ENCODE measurements at regions not wholly inside any gene's neighbourhood (a gene's known extent, or its start where the extent isn't known, plus 50 kb on each side); places are given as distances from the start of the nearest gene placed in this dataset.

- no peak for TF ChIP-seq ZBTB40 (IDR thresholded peaks at IDR 0.05; ENCODE audit: borderline replicate concordance)
- no peak for TF ChIP-seq NR2F1 (conservative IDR thresholded peaks at IDR 0.05)
- TF ChIP-seq SREBF2 (IDR thresholded peaks at IDR 0.05; ENCODE audit: low read length) = no peak
These were observed 89.7 kb upstream of the SEC11C start (continued) for GRCh38 chr18:59049721-59050660.

- RAD21 ChIA-PET (ENCODE audit: unreplicated experiment) = interaction anchor here (1.2 kb wide), 1 partner anchor 282 kb away, joined by 3 read pairs; no protein-coding TSS in a partner anchor
- intact Hi-C loops (cut with micrococcal nuclease; ENCODE audit: unreplicated experiment) (loop anchor here (10.0 kb wide), 1 partner anchor 526 kb away; no protein-coding TSS in a partner anchor), in situ Hi-C loops (cut with MboI) (loop anchor here (25.0 kb wide), 1 partner anchor 563 kb away; no protein-coding TSS in a partner anchor)
- WGBS (ENCODE audit: insufficient coverage, insufficient replicate concordance, low lambda C conversion rate, missing lambda C conversion rate) = 14% methylated on average over 3 of the region's 3 CpGs
- POLR2A ChIA-PET = no interaction called here
- Histone ChIP-seq H3K27me3 (replicated peaks in 1 of 2; ENCODE audit: control insufficient read depth in 2 of 2, insufficient read depth in 2 of 2, low read length in 1 of 2) (no peaks in the 10 kb centered on the region), H4K20me1 (ENCODE audit: control insufficient read depth, insufficient read depth) (no peaks in the 10 kb centered on the region), H3K79me2 (ENCODE audit: control insufficient read depth, insufficient read depth, low read length) (no peaks in the 10 kb centered on the region), H2AFZ (ENCODE audit: control insufficient read depth, low read depth, low read length) (no peak overlapping the region), H3K9ac (ENCODE audit: control insufficient read depth, insufficient read depth, low read length) (no peak overlapping the region), H3K4me2 (ENCODE audit: control insufficient read depth, insufficient read depth) (no peak overlapping the region), H3K27ac (ENCODE audit: control insufficient read depth, insufficient read depth) (no peak overlapping the region), H3K4me1 (ENCODE audit: control insufficient read depth, insufficient read depth, low read length) (no peaks in the 10 kb centered on the region), H3K36me3 (ENCODE audit: control insufficient read depth in 2 of 2, insufficient read depth in 2 of 2, low read length in 1 of 2) (no peaks in the 10 kb centered on the region), H3K4me3 (no peak overlapping the region), H3K9me3 (replicated peaks; ENCODE audit: control insufficient read depth, insufficient read depth, low read length) (no peaks in the 10 kb centered on the region; the same call in 2 of the 3 replicates)
- FAIRE-seq = no peak
- TF ChIP-seq WRNIP1 (IDR thresholded peaks at IDR 0.05; ENCODE audit: borderline replicate concordance, low read depth, low read length) = no peak
- TF ChIP-seq CEBPB (IDR thresholded peaks at IDR 0.05; ENCODE audit: borderline replicate concordance in 1 of 2, low read depth in 2 of 2, low read length in 2 of 2) = no peak
- TF ChIP-seq SIN3A (IDR thresholded peaks at IDR 0.05; ENCODE audit: low read depth, low read length) = no peak
- no peak for TF ChIP-seq EGR1 (IDR thresholded peaks at IDR 0.05; ENCODE audit: borderline replicate concordance in 1 of 2, low read depth in 2 of 2, low read length in 2 of 2)
- CTCF ChIA-PET = interaction anchor here (0.8 to 1.5 kb wide), 6 partner anchors 8 to 282 kb away, joined by 3 to 7 read pairs (median 3); no protein-coding TSS in a partner anchor
- DNase-seq (ENCODE audit: low read depth, low spot score) = no peak
- no peak; the same call in 2 of the 3 replicates for ATAC-seq
- BruUV-seq (replicated peaks) = no TSS peak
- SMC1A ChIA-PET (ENCODE audit: uncharacterized antibody, unreplicated experiment) = interaction anchor here (0.7 to 1.1 kb wide), 4 partner anchors 90 to 285 kb away, joined by 3 to 5 read pairs (median 4); no protein-coding TSS in a partner anchor
These were observed 89.0 kb upstream of the SEC11C start for GRCh38 chr18:59050661-59051057.
